ENCODE measurements at regions not wholly inside any gene's neighbourhood (a gene's known extent, or its start where the extent isn't known, plus 50 kb on each side); places are given as distances from the start of the nearest gene placed in this dataset.

DNA sequence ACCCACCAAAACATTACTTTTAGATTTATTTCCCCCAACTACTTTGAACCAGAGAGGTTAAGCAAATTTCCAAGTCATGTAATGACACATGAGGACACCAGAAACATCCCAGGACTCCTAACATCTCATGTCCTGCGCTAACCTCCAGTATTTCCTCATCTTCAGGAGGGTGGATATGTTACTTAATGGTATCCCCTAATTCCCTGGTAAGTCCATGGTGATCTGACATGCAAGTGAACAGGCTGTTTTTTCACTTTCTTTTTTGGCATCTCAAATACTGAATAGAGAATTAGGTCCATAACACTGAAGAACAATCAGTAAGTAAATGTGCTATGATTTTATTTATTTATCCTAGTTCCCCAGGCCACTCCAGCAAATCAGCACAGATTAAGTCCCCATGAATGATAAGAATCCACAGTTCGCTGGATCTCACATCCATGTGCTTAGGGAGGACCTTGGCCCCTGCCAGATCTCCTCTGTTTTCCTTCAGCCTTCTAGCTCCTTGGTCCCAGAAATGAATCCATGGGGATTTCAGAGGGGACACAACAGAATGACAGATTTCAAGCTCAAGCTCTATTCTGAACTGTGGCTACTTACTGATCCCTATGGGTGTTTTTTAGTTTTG is 334.6 kb downstream of the CDC5L start:
- H3K27me3 ChIP-seq (ENCODE audit: insufficient read depth): no peaks in the 10 kb centered on the region

DNA sequence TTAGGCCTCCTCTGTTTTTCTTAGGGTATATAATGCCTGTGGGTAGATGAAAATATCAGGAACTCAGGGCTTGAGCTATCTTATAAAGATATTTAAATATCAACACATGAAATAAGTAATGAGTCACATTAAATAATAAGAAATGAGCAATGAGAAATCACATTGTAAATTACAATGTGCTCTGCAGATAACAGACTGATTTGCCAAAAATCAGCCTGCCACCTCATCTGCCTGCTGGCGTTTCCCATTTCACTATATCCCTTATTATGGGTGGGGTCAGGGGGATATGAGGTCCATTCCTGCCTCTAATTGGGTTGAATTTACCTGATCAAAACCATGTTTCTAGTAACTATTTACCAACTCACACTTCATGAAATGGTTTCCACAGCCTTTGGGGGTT is 335.2 kb downstream of the CDC5L start:
- H3K9me2 ChIP-seq: no peaks in the 10 kb centered on the region
- ChIA-PET POLR2A (no interaction called here), CTCF (interaction anchor here (1.0 to 1.4 kb wide), 2 partner anchors 67 to 248 kb away, joined by 3 to 5 read pairs; no protein-coding TSS in a partner anchor)
- TF ChIP-seq TEAD4 (IDR thresholded peaks at IDR 0.05; ENCODE audit: borderline replicate concordance, insufficient read depth) (no peak), JUND (IDR thresholded peaks at IDR 0.05) (no peak), FOXM1 (IDR thresholded peaks at IDR 0.05; ENCODE audit: low read depth) (no peak), GABPA (IDR thresholded peaks at IDR 0.05; ENCODE audit: low read depth) (no peak), FOXJ3 (CRISPR knock-in tag; IDR thresholded peaks at IDR 0.05) (no peak), POLR2AphosphoS5 (IDR thresholded peaks at IDR 0.05; ENCODE audit: low read depth, low read length) (no peak)
- TF ChIP-seq, protein P1, sequence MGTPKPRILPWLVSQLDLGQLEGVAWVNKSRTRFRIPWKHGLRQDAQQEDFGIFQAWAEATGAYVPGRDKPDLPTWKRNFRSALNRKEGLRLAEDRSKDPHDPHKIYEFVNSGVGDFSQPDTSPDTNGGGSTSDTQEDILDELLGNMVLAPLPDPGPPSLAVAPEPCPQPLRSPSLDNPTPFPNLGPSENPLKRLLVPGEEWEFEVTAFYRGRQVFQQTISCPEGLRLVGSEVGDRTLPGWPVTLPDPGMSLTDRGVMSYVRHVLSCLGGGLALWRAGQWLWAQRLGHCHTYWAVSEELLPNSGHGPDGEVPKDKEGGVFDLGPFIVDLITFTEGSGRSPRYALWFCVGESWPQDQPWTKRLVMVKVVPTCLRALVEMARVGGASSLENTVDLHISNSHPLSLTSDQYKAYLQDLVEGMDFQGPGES (IDR thresholded peaks at IDR 0.05; ENCODE audit: low read depth, low read length): no peak
- no peak overlapping the region for H3K9ac ChIP-seq
- H3F3A ChIP-seq (replicated peaks; ENCODE audit: insufficient read depth): no peaks in the 10 kb centered on the region
- no peaks in the 10 kb centered on the region for H3K9me3 ChIP-seq
- H3K36me3 ChIP-seq (replicated peaks in 1 of 2; ENCODE audit: control insufficient read depth in 1 of 2, insufficient read depth in 2 of 2, low read length in 1 of 2): no peaks in the 10 kb centered on the region
- no peak for DNase-seq
- peaks cover 0 to 8% of the 10 kb centered on the region in 2 experiments; a peak in 2 of 4 replicates for H3K4me1 ChIP-seq (ENCODE audit: control insufficient read depth in 1 of 2, insufficient read depth in 2 of 2, low read depth in 1 of 2, low read length in 1 of 2)
- no peaks in the 10 kb centered on the region for H4K20me1 ChIP-seq (ENCODE audit: insufficient read depth)
- H3K27ac ChIP-seq (ENCODE audit: low read depth in 2 of 2, low read length in 1 of 2): no peak overlapping the region
- H3K79me2 ChIP-seq (ENCODE audit: insufficient read depth): no peaks in the 10 kb centered on the region
- H2AFZ ChIP-seq (ENCODE audit: low read depth): no peak overlapping the region
- 79% methylated on average over 1 of the region's 1 CpG for WGBS (ENCODE audit: low lambda C conversion rate)
- H3K4me3 ChIP-seq (ENCODE audit: low read depth in 2 of 2, low read length in 1 of 2): no peak overlapping the region
- no peak overlapping the region for H3K4me2 ChIP-seq
- H3K27me3 ChIP-seq (ENCODE audit: insufficient read depth): no peaks in the 10 kb centered on the region

More for the DNA sequence above, 334.6 kb downstream of the CDC5L start:
- ChIA-PET POLR2A (no interaction called here), CTCF (interaction anchor here (0.6 to 1.4 kb wide), 3 partner anchors 66 to 687 kb away, joined by 3 to 5 read pairs (median 3); no protein-coding TSS in a partner anchor)
- no peak overlapping the region for H3K27ac ChIP-seq (ENCODE audit: low read depth in 2 of 2, low read length in 1 of 2)
- no peaks in the 10 kb centered on the region for H3K9me2 ChIP-seq
- H3K4me1 ChIP-seq (ENCODE audit: control insufficient read depth in 1 of 2, insufficient read depth in 2 of 2, low read depth in 1 of 2, low read length in 1 of 2): peaks cover 0 to 8% of the 10 kb centered on the region in 2 experiments; a peak in 2 of 4 replicates
- H3K9me3 ChIP-seq: no peaks in the 10 kb centered on the region
- H2AFZ ChIP-seq (ENCODE audit: low read depth): no peak overlapping the region
- H3K4me2 ChIP-seq: no peak overlapping the region
- TF ChIP-seq NRF1 (IDR thresholded peaks at IDR 0.05; ENCODE audit: low read depth, low read length) (no peak), FOXJ3 (CRISPR knock-in tag; IDR thresholded peaks at IDR 0.05) (no peak), JUND (IDR thresholded peaks at IDR 0.05) (no peak), EP300 (IDR thresholded peaks at IDR 0.05; ENCODE audit: borderline replicate concordance in 1 of 2, low read depth in 1 of 2, low read length in 1 of 2) (no peak), MXI1 (IDR thresholded peaks at IDR 0.05; ENCODE audit: low read depth, low read length) (no peak), RCOR1 (IDR thresholded peaks at IDR 0.05; ENCODE audit: low read length) (no peak), RXRA (IDR thresholded peaks at IDR 0.05; ENCODE audit: borderline replicate concordance, low read depth) (no peak), TAF1 (IDR thresholded peaks at IDR 0.05; ENCODE audit: borderline replicate concordance, low read depth, low read length) (no peak), TCF12 (IDR thresholded peaks at IDR 0.05) (no peak), SIN3A (IDR thresholded peaks at IDR 0.05; ENCODE audit: borderline replicate concordance, low read depth, low read length) (no peak), POLR2AphosphoS5 (IDR thresholded peaks at IDR 0.05; ENCODE audit: low read depth, low read length) (no peak), GABPA (IDR thresholded peaks at IDR 0.05; ENCODE audit: low read depth) (no peak), RAD21 (IDR thresholded peaks at IDR 0.05; ENCODE audit: low read length) (no peak)
- TF ChIP-seq, protein P1 (IDR thresholded peaks at IDR 0.05; ENCODE audit: low read depth, low read length): no peak
- TF ChIP-seq, protein P2, sequence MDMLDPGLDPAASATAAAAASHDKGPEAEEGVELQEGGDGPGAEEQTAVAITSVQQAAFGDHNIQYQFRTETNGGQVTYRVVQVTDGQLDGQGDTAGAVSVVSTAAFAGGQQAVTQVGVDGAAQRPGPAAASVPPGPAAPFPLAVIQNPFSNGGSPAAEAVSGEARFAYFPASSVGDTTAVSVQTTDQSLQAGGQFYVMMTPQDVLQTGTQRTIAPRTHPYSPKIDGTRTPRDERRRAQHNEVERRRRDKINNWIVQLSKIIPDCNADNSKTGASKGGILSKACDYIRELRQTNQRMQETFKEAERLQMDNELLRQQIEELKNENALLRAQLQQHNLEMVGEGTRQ (IDR thresholded peaks at IDR 0.05; ENCODE audit: borderline replicate concordance, low read depth, low read length): no peak
- TF ChIP-seq, protein P3, sequence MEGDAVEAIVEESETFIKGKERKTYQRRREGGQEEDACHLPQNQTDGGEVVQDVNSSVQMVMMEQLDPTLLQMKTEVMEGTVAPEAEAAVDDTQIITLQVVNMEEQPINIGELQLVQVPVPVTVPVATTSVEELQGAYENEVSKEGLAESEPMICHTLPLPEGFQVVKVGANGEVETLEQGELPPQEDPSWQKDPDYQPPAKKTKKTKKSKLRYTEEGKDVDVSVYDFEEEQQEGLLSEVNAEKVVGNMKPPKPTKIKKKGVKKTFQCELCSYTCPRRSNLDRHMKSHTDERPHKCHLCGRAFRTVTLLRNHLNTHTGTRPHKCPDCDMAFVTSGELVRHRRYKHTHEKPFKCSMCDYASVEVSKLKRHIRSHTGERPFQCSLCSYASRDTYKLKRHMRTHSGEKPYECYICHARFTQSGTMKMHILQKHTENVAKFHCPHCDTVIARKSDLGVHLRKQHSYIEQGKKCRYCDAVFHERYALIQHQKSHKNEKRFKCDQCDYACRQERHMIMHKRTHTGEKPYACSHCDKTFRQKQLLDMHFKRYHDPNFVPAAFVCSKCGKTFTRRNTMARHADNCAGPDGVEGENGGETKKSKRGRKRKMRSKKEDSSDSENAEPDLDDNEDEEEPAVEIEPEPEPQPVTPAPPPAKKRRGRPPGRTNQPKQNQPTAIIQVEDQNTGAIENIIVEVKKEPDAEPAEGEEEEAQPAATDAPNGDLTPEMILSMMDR (IDR thresholded peaks at IDR 0.05): no peak
- WGBS (ENCODE audit: low lambda C conversion rate): 80% methylated on average over 2 of the region's 2 CpGs
- DNase-seq: no peak
- H3K4me3 ChIP-seq (ENCODE audit: low read depth in 2 of 2, low read length in 1 of 2): no peak overlapping the region
- H4K20me1 ChIP-seq (ENCODE audit: insufficient read depth): no peaks in the 10 kb centered on the region
- H3K9ac ChIP-seq: no peak overlapping the region
- no peaks in the 10 kb centered on the region for H3K79me2 ChIP-seq (ENCODE audit: insufficient read depth)
- no peaks in the 10 kb centered on the region for H3F3A ChIP-seq (replicated peaks; ENCODE audit: insufficient read depth)
- no peaks in the 10 kb centered on the region for H3K36me3 ChIP-seq (replicated peaks in 1 of 2; ENCODE audit: control insufficient read depth in 1 of 2, insufficient read depth in 2 of 2, low read length in 1 of 2)

Data from SK-N-SH (cell line).